IPS-NIHi7 (cell line): ENCODE measurements at regions not wholly inside any gene's neighbourhood (a gene's known extent, or its start where the extent isn't known, plus 50 kb on each side); places are given as distances from the start of the nearest gene placed in this dataset.
"Not testable (repeated sequence)": the region's sequence is repeated elsewhere in the genome, so short reads cannot be mapped to it uniquely, and the experiment has no call there.

Experiments
- DNase-seq: peaks from one replicate; pipeline ENCODE4 v3.0.0; 2012; ENCODE audit warnings: mixed read lengths; ENCODE audit errors: extremely low spot score

- peak; percentile 60 for DNase-seq
Measured at GRCh38 chr16:17556276-17557052, 85.7 kb upstream of the XYLT1 start.

GRCh38 chr16:17555176-17555575 is 84.4 kb upstream of the XYLT1 start:
- DNase-seq, result no peak

- DNase-seq, result no peak
Measured at GRCh38 chr16:17552351-17552750, 81.6 kb upstream of the XYLT1 start.

GRCh38 chr16:17551682-17552081 is 80.9 kb upstream of the XYLT1 start:
- not testable (repeated sequence) for DNase-seq

GRCh38 chr16:17548825-17549224 is 78.1 kb upstream of the XYLT1 start:
- DNase-seq, result no peak

GRCh38 chr16:17544785-17545184 is 74.0 kb upstream of the XYLT1 start:
- peak; percentile 74 for DNase-seq

- no peak for DNase-seq
Measured at GRCh38 chr16:17544304-17544703, 73.5 kb upstream of the XYLT1 start.

GRCh38 chr16:17543073-17543472 is 72.3 kb upstream of the XYLT1 start:
- DNase-seq, result no peak

- no peak for DNase-seq
Measured at GRCh38 chr16:17541324-17541723, 70.6 kb upstream of the XYLT1 start.

- DNase-seq, result no peak
Measured at GRCh38 chr16:17538927-17539326, 68.2 kb upstream of the XYLT1 start.

GRCh38 chr16:17532338-17532995 is 61.7 kb upstream of the XYLT1 start:
- DNase-seq, result no peak

- DNase-seq, result no peak
Measured at GRCh38 chr16:17529982-17530760, 59.4 kb upstream of the XYLT1 start.

GRCh38 chr16:17526956-17527937 is 56.5 kb upstream of the XYLT1 start:
- no peak for DNase-seq

- no peak for DNase-seq
Measured at GRCh38 chr16:17524656-17525055, 53.9 kb upstream of the XYLT1 start.

- no peak for DNase-seq
Measured at GRCh38 chr16:17520561-17520960, 49.8 kb upstream of the XYLT1 start.
